H1 (cell line): ENCODE measurements at regions not wholly inside any gene's neighbourhood (a gene's known extent, or its start where the extent isn't known, plus 50 kb on each side); places are given as distances from the start of the nearest gene placed in this dataset.

ENCODE experiments used
- CTCF ChIA-PET: fragments of 300-600 bp; sonication (Branson Sonifier 250); formaldehyde crosslinking; loops from one replicate; lab custom pipeline; 2021; ENCODE audit not compliant: partially characterized antibody; lab: Charles Lee
- POLR2A ChIA-PET: fragments of 300-600 bp; sonication (Branson Sonifier 250); formaldehyde crosslinking; loops from one replicate; lab custom pipeline; 2021; ENCODE audit warnings: inconsistent platforms; ENCODE audit not compliant: partially characterized antibody; lab: Charles Lee
- DNase-seq, 2 experiments: peaks; one replicate each; pipeline versions ENCODE4 v3.0.0 to v3.0.0-alpha.2; 2010 to 2022; ENCODE audit warnings: low spot score in 2 of 2, low read depth in 1 of 2, mixed read lengths in 1 of 2
- FAIRE-seq: peaks from 2 replicates; lab custom pipeline; 2011; peaks lifted over from hg19 to GRCh38; lab: Jason Lieb, UNC
- H2AFZ ChIP-seq: 2 replicates; pipeline ENCODE4 v1.8.1; 2012; ENCODE audit warnings: low read length, inconsistent platforms
- H2AK5ac ChIP-seq: 2 replicates; pipeline ENCODE4 v1.6.1; 2013; ENCODE audit warnings: low read depth, low read length
- H2BK120ac ChIP-seq: replicated peaks from 2 replicates; pipeline ENCODE3; 2013; ENCODE audit warnings: low read depth, low read length, inconsistent platforms
- H2BK12ac ChIP-seq: 2 replicates; pipeline ENCODE4 v1.6.1; 2013; ENCODE audit warnings: low read depth, low read length
- H2BK15ac ChIP-seq: 2 replicates; pipeline ENCODE4 v1.6.1; 2013; ENCODE audit warnings: low read length
- H2BK20ac ChIP-seq: 2 replicates; pipeline ENCODE4 v1.6.1; 2013; ENCODE audit warnings: low read length
- H2BK5ac ChIP-seq: 2 replicates; pipeline ENCODE4 v1.6.1; 2013; ENCODE audit warnings: low read depth, low read length
- H3K14ac ChIP-seq: 2 replicates; pipeline ENCODE4 v1.6.1; 2013; ENCODE audit warnings: inconsistent platforms; ENCODE audit not compliant: insufficient read length
- H3K18ac ChIP-seq: 2 replicates; pipeline ENCODE4 v1.6.1; 2013; ENCODE audit warnings: low read length; ENCODE audit errors: extremely low read depth
- H3K23ac ChIP-seq: 2 replicates; pipeline ENCODE4 v1.6.1; 2013; ENCODE audit warnings: inconsistent platforms; ENCODE audit not compliant: insufficient read length
- H3K23me2 ChIP-seq: 2 replicates; pipeline ENCODE4 v1.6.1; 2013; ENCODE audit warnings: low read depth, low read length
- H3K27ac ChIP-seq: 2 replicates; pipeline ENCODE4 v1.6.1; 2011; ENCODE audit warnings: low read depth, low read length, inconsistent platforms
- H3K27me3 ChIP-seq, 4 experiments: replicated peaks in 1 of 4; 1 replicate in 1 of 4; 2 replicates in 3 of 4; pipeline versions ENCODE4 v1.6.1 to v1.8.1; 2011 to 2013; ENCODE audit warnings: low read length in 3 of 4, mild to moderate bottlenecking in 3 of 4, inconsistent platforms in 2 of 4, mixed read lengths in 2 of 4, moderate library complexity in 1 of 4; ENCODE audit not compliant: control insufficient read depth in 3 of 4, insufficient read depth in 3 of 4; ENCODE audit errors: extremely low read depth in 1 of 4
- H3K36me3 ChIP-seq, 4 experiments: 2 replicates each; pipeline versions ENCODE4 v1.6.1 to v1.8.1; 2011 to 2013; ENCODE audit warnings: mild to moderate bottlenecking in 4 of 4, low read length in 3 of 4, moderate library complexity in 2 of 4, control low read depth in 1 of 4, inconsistent platforms in 1 of 4; ENCODE audit not compliant: insufficient read depth in 4 of 4, control insufficient read depth in 2 of 4
- H3K4ac ChIP-seq: replicated peaks from 2 replicates; pipeline ENCODE3; 2013; ENCODE audit warnings: low read length, low read depth, mixed read lengths, inconsistent platforms; ENCODE audit not compliant: insufficient read length
- H3K4me1 ChIP-seq, 4 experiments: replicated peaks in 1 of 4; 1 replicate in 1 of 4; 2 replicates in 3 of 4; pipeline versions ENCODE4 v1.6.1 to v1.8.1; 2011 to 2013; ENCODE audit warnings: low read length in 3 of 4, inconsistent platforms in 2 of 4, mixed read lengths in 1 of 4; ENCODE audit not compliant: insufficient read depth in 4 of 4, control insufficient read depth in 3 of 4
- H3K4me2 ChIP-seq, 2 experiments: 2 replicates each; pipeline versions ENCODE4 v1.6.1 to v1.8.1; 2011 to 2013; ENCODE audit warnings: low read depth in 2 of 2, low read length in 2 of 2, control low read depth in 1 of 2, inconsistent platforms in 1 of 2, mild to moderate bottlenecking in 1 of 2; ENCODE audit not compliant: insufficient read depth in 1 of 2
- H3K4me3 ChIP-seq, 4 experiments: fragments of 200-600, 300-600 bp in 1 of 4; sonication (generic), shearing (Covaris generic), sonication (Bioruptor Twin) in 1 of 4; 2 replicates each; pipeline versions ENCODE4 v1.5.1 to v1.8.1; 2011 to 2016; ENCODE audit warnings: low read length in 4 of 4, low read depth in 3 of 4, control low read depth in 2 of 4, inconsistent platforms in 2 of 4, mild to moderate bottlenecking in 2 of 4, mixed read lengths in 1 of 4, moderate library complexity in 1 of 4; ENCODE audit not compliant: insufficient read depth in 2 of 4; ENCODE audit errors: extremely low read depth in 1 of 4
- H3K56ac ChIP-seq: replicated peaks from 2 replicates; pipeline ENCODE3; 2013; ENCODE audit warnings: low read depth, mild to moderate bottlenecking, mixed read lengths, low read length, inconsistent platforms; ENCODE audit not compliant: insufficient read length
- H3K79me1 ChIP-seq: 2 replicates; pipeline ENCODE4 v1.6.1; 2013; ENCODE audit warnings: low read depth, low read length, control low read depth
- H3K79me2 ChIP-seq, 2 experiments: 2 replicates each; pipeline versions ENCODE4 v1.6.1 to v1.8.1; 2012 to 2013; ENCODE audit warnings: low read length in 2 of 2, mild to moderate bottlenecking in 2 of 2, inconsistent platforms in 1 of 2; ENCODE audit not compliant: insufficient read depth in 2 of 2, control insufficient read depth in 1 of 2
- H3K9ac ChIP-seq, 4 experiments: replicated peaks in 1 of 4; 1 replicate in 1 of 4; 2 replicates in 3 of 4; pipeline versions ENCODE4 v1.6.1 to v1.8.1; 2011 to 2013; ENCODE audit warnings: low read depth in 3 of 4, low read length in 3 of 4, control low read depth in 2 of 4, mild to moderate bottlenecking in 2 of 4, moderate library complexity in 2 of 4, inconsistent platforms in 1 of 4; ENCODE audit errors: extremely low read depth in 1 of 4
- H3K9me3 ChIP-seq, 2 experiments: 2 replicates each; pipeline versions ENCODE4 v1.6.1 to v1.8.1; 2012 to 2013; ENCODE audit warnings: mild to moderate bottlenecking in 2 of 2, moderate library complexity in 2 of 2, control low read depth in 1 of 2, inconsistent platforms in 1 of 2, low read depth in 1 of 2, low read length in 1 of 2, mixed read lengths in 1 of 2; ENCODE audit not compliant: insufficient read depth in 2 of 2
- H4K20me1 ChIP-seq, 2 experiments: replicated peaks in 1 of 2; 2 replicates each; pipeline versions ENCODE3 to v1.8.1; 2011 to 2013; ENCODE audit warnings: inconsistent platforms in 2 of 2, low read length in 2 of 2, mild to moderate bottlenecking in 1 of 2; ENCODE audit not compliant: insufficient read depth in 2 of 2, control insufficient read depth in 1 of 2
- H4K5ac ChIP-seq: 2 replicates; pipeline ENCODE4 v1.6.1; 2013; ENCODE audit warnings: low read length, low read depth, mixed read lengths, inconsistent platforms; ENCODE audit not compliant: insufficient read length
- H4K8ac ChIP-seq: 2 replicates; pipeline ENCODE4 v1.8.0; 2013; ENCODE audit warnings: mild to moderate bottlenecking, moderate library complexity, low read length, inconsistent platforms; ENCODE audit not compliant: insufficient read depth; ENCODE audit errors: extremely low read depth
- H4K91ac ChIP-seq: replicated peaks from 2 replicates; pipeline ENCODE3; 2013; ENCODE audit warnings: low read length, mixed read lengths, inconsistent platforms; ENCODE audit not compliant: insufficient read length
- CBX5 ChIP-seq: fragments of 300-800, 300-1000 bp; sonication (generic); IDR thresholded peaks from 2 replicates; pipeline ENCODE4 v1.7.1; 2016; ENCODE audit warnings: antibody characterized with exemption, low read length, low read depth
- CBX8 ChIP-seq: fragments of 300-800, 300-1000 bp; sonication (generic); IDR thresholded peaks from 2 replicates; pipeline ENCODE4 v1.7.1; 2016; ENCODE audit warnings: low read depth, low read length, borderline replicate concordance
- CREB1 ChIP-seq: IDR thresholded peaks from 2 replicates; pipeline ENCODE4 v1.6.1; 2012; ENCODE audit warnings: inconsistent platforms
- GTF2F1 ChIP-seq: IDR thresholded peaks from 2 replicates; pipeline ENCODE4 v1.6.1; 2012; ENCODE audit warnings: low read depth, low read length, improper control_type of control experiment, borderline replicate concordance
- HDAC2 ChIP-seq, 2 experiments: fragments of 300-600 bp in 1 of 2; sonication (generic) in 1 of 2; IDR thresholded peaks; 2 replicates each; pipeline ENCODE4 v1.6.1; 2011 to 2012; ENCODE audit warnings: low read depth in 2 of 2, low read length in 2 of 2, mild to moderate bottlenecking in 2 of 2, moderate library complexity in 2 of 2, borderline replicate concordance in 1 of 2, inconsistent platforms in 1 of 2
- HDAC6 ChIP-seq: IDR thresholded peaks from one replicate; pipeline ENCODE4 v1.7.1; 2012; ENCODE audit warnings: low read depth, mild to moderate bottlenecking, inconsistent platforms, low read length, moderate library complexity
- SIN3A ChIP-seq, 2 experiments: IDR thresholded peaks in 1 of 2; conservative IDR thresholded peaks in 1 of 2; 2 replicates each; pipeline ENCODE4 v1.6.1; 2011 to 2012; ENCODE audit warnings: low read length in 2 of 2, improper control_type of control experiment in 1 of 2, low read depth in 1 of 2, mild to moderate bottlenecking in 1 of 2
- SIRT6 ChIP-seq: IDR thresholded peaks from one replicate; pipeline ENCODE4 v1.7.1; 2012; ENCODE audit warnings: low read length, inconsistent platforms
- TEAD4 ChIP-seq: IDR thresholded peaks from 2 replicates; pipeline ENCODE4 v1.6.1; 2012; ENCODE audit warnings: low read depth, low read length, inconsistent platforms, mixed read lengths
- YY1 ChIP-seq: IDR thresholded peaks from 2 replicates; pipeline ENCODE4 v1.6.1; 2011; ENCODE audit warnings: low read depth, mild to moderate bottlenecking, low read length
- WGBS, 2 experiments: shearing (Covaris generic) in 1 of 2; methylation state at CpG; one replicate each; pipeline versions ENCODE4 v1.1.6 to v1.1.7; 2013 to 2015; ENCODE audit warnings: low lambda C conversion rate in 2 of 2, mixed read lengths in 2 of 2, inconsistent platforms in 1 of 2, low coverage in 1 of 2, missing lambda C conversion rate in 1 of 2; ENCODE audit not compliant: insufficient replicate concordance in 2 of 2, insufficient coverage in 1 of 2, insufficient read length in 1 of 2; ENCODE audit errors: extremely low coverage in 1 of 2, missing lambda C conversion rate in 1 of 2; 5-methylcytosine and 5-hydroxymethylcytosine counted together
- TF ChIP-seq, protein P1 (sequence below): IDR thresholded peaks from 2 replicates; pipeline ENCODE4 v1.6.1; 2011; ENCODE audit warnings: low read depth, mild to moderate bottlenecking, low read length; ENCODE audit not compliant: insufficient read depth
- TF ChIP-seq, protein P2 (sequence below): IDR thresholded peaks from 2 replicates; pipeline ENCODE4 v1.6.1; 2012; ENCODE audit warnings: inconsistent platforms

DNA sequence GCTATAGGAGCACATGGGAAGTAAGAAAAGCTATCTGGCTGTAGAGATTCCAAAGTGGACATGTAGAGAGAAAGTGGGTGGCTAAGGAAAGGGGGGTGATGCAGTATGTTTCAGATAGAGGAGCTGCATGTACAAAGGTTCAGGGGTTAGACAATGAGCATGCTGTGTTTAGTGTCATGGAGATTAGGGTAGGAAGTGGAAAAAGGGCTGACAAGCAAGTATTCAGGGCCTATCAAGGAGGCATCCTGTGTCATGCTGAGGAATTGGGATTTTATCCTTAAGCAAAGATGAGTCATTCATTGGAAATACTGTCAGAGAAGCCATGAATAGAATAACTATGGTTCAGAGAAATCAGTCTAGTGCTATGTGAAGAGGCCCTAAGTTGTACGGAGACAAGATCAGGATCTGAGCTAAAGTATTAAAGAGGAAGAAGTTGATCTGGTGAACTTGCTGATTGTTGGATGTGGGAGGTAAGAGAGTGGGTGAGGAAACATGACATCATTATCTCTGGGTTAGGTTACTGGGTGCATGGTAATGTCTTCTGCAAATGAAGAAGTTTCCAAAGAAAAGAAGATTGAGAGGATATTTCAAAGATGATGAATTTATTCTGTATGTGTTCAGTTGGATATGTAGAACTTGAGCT is 176.7 kb upstream of the GOLIM4 start:
- FAIRE-seq (peak; percentile 90), DNase-seq (no peak)
- CTCF ChIA-PET = interaction anchor here (0.5 to 1.6 kb wide), 7 partner anchors 10 to 210 kb away, joined by 3 to 7 read pairs (median 3); no protein-coding TSS in a partner anchor
- no peak overlapping the region for H3K14ac ChIP-seq
- peak overlapping the region; percentile 20 to 26; a peak in 2 of 4 replicates for H3K4me2 ChIP-seq
- H2BK15ac ChIP-seq = no peak overlapping the region
- H3K56ac ChIP-seq = no peak overlapping the region
- no peak overlapping the region for H2BK12ac ChIP-seq
- 67% methylated on average over 1 of the region's 1 CpG; no CpG with 5 or more reads in 1 of the 2 experiments for WGBS, 2 experiments
- no peak overlapping the region for H3K18ac ChIP-seq
- H4K91ac ChIP-seq = no peak overlapping the region
- H3K9me3 ChIP-seq = no peaks in the 10 kb centered on the region
- no peak overlapping the region for H2AFZ ChIP-seq
- POLR2A ChIA-PET = interaction anchor here (1.5 to 2.6 kb wide), 2 partner anchors 13 to 22 kb away, joined by 4 to 10 read pairs; no protein-coding TSS in a partner anchor
- H2AK5ac ChIP-seq = no peak overlapping the region
- no peak overlapping the region for H3K9ac ChIP-seq
- no peak overlapping the region for H4K5ac ChIP-seq
- no peak overlapping the region for H2BK20ac ChIP-seq
- no peak overlapping the region for H3K23ac ChIP-seq
- H3K79me1 ChIP-seq = no peaks in the 10 kb centered on the region
- H2BK120ac ChIP-seq = no peak overlapping the region
- H4K20me1 ChIP-seq = no peaks in the 10 kb centered on the region
- H3K4me3 ChIP-seq = no peak overlapping the region
- no peak overlapping the region for H3K27ac ChIP-seq
- no peak overlapping the region for H4K8ac ChIP-seq
- no peaks in the 10 kb centered on the region; a peak in 1 of 8 replicates for H3K36me3 ChIP-seq
- H3K4ac ChIP-seq = no peak overlapping the region
- H3K79me2 ChIP-seq = no peaks in the 10 kb centered on the region
- no peaks in the 10 kb centered on the region for H3K27me3 ChIP-seq
- no peak overlapping the region for H2BK5ac ChIP-seq
- peaks cover 0 to 3% (median 2%) of the 10 kb centered on the region in 4 experiments; a peak in 2 of 7 replicates for H3K4me1 ChIP-seq
- H3K23me2 ChIP-seq = peaks cover 3% of the 10 kb centered on the region; the same call in 1 of the 2 replicates
- TF ChIP-seq HDAC2 (IDR thresholded peaks at IDR 0.05; ENCODE audit: borderline replicate concordance in 1 of 2, low read depth in 2 of 2, low read length in 2 of 2) (peak in 1 of 2 experiments; percentile 71; a peak in 1 of 4 replicates), TEAD4 (peak; percentile 6; the same call in 1 of the 2 replicates), GTF2F1 (no peak), HDAC6 (peak; percentile 34), CBX5 (no peak), YY1 (no peak), CREB1 (no peak), SIRT6 (no peak), SIN3A (conservative IDR thresholded peaks at IDR 0.05 in 1 of 2, IDR thresholded peaks at IDR 0.05 in 1 of 2; ENCODE audit: low read depth in 1 of 2, low read length in 2 of 2) (no peak), CBX8 (no peak)
- TF ChIP-seq, protein P1, sequence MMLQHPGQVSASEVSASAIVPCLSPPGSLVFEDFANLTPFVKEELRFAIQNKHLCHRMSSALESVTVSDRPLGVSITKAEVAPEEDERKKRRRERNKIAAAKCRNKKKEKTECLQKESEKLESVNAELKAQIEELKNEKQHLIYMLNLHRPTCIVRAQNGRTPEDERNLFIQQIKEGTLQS = no peak
- TF ChIP-seq, protein P2, sequence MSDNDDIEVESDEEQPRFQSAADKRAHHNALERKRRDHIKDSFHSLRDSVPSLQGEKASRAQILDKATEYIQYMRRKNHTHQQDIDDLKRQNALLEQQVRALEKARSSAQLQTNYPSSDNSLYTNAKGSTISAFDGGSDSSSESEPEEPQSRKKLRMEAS = 0 out of 2 replicates have a peak, but pooled peaks have one; percentile 29
